ENCODE measurements at regions not wholly inside any gene's neighbourhood (a gene's known extent, or its start where the extent isn't known, plus 50 kb on each side); places are given as distances from the start of the nearest gene placed in this dataset.

DNA sequence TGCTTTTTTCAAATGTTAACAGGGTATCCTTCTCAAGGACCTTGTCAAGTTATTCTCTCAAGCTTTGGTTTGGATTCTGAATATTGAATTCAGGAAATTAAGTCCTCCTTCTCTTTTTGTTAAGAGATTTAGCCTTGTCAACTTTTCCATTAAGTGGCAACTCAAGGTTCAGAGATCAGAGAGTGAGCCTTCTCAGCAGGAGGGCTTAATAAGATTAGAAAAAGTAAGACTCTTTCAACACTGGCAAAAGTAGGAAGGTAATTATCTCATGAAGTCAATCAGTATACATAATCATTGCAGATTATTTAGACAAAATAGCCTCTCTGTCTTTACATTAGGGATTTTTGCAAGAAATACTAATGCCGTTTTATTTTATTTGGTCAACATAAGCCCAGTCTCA lies 330.7 kb downstream of the KIF2B start:
- no peaks in the 10 kb centered on the region for H3K36me3 Mint-ChIP-seq

GRCh38 chr17:54157542-54157941 lies 334.8 kb downstream of the KIF2B start:
- peaks cover 6% of the 10 kb centered on the region for H3K9me3 Mint-ChIP-seq
- no peaks in the 10 kb centered on the region for H3F3A ChIP-seq (ENCODE audit: low read depth)
- no peak overlapping the region for H3K4me3 Mint-ChIP-seq

More for the DNA sequence above, 330.7 kb downstream of the KIF2B start:
- peaks cover 3% of the 10 kb centered on the region for H3K9me3 Mint-ChIP-seq
- H3K27ac Mint-ChIP-seq, result no peak overlapping the region
- Histone ChIP-seq H3K4me2 (peak overlapping the region; percentile 41), H3K27me3 (no peaks in the 10 kb centered on the region), H3K4me1 (peaks cover 15% of the 10 kb centered on the region), H3K9ac (no peak overlapping the region), H2AFZ (replicated peaks) (no peak overlapping the region), H3K36me3 (no peaks in the 10 kb centered on the region), H3K27ac (no peak overlapping the region), H3F3A (ENCODE audit: low read depth) (no peaks in the 10 kb centered on the region), H4K20me1 (ENCODE audit: low read depth) (no peaks in the 10 kb centered on the region), H3K9me3 (ENCODE audit: low read depth) (no peaks in the 10 kb centered on the region), H3K79me2 (ENCODE audit: low read depth) (no peaks in the 10 kb centered on the region), H3K4me3 (no peak overlapping the region)
- no peak overlapping the region for H3K4me3 Mint-ChIP-seq
- DNase-seq (ENCODE audit: low spot score), result peak; percentile 80
- H3K27me3 Mint-ChIP-seq (ENCODE audit: insufficient read depth, low read depth), result peaks cover 8% of the 10 kb centered on the region
- peak; percentile 72 for TF ChIP-seq EZH2phosphoT487 (IDR thresholded peaks at IDR 0.05)
- TF ChIP-seq EZH2 (IDR thresholded peaks at IDR 0.05), result no peak
- H3K4me1 Mint-ChIP-seq, result peaks cover 19% of the 10 kb centered on the region

GRCh38 chr17:54172096-54172984 lies 349.6 kb downstream of the KIF2B start:
- H3K36me3 Mint-ChIP-seq, result no peaks in the 10 kb centered on the region
- no peaks in the 10 kb centered on the region for H4K20me1 ChIP-seq (ENCODE audit: low read depth)
- peak overlapping the region; percentile 90 for H2AFZ ChIP-seq (replicated peaks)
- H3K4me1 ChIP-seq, result peaks cover 8% of the 10 kb centered on the region
- H3K4me2 ChIP-seq, result peak overlapping the region; percentile 42
- no peaks in the 10 kb centered on the region for H3K27me3 ChIP-seq
- DNase-seq (ENCODE audit: low spot score), result peak; percentile 40
- H3K36me3 ChIP-seq, result no peaks in the 10 kb centered on the region
- TF ChIP-seq EZH2 (IDR thresholded peaks at IDR 0.05), result no peak
- peak; percentile 77 for TF ChIP-seq CTCF (IDR thresholded peaks at IDR 0.05)
- no peaks in the 10 kb centered on the region for H3F3A ChIP-seq (ENCODE audit: low read depth)
- no peak overlapping the region for H3K27ac Mint-ChIP-seq
- H3K79me2 ChIP-seq (ENCODE audit: low read depth), result no peaks in the 10 kb centered on the region
- peaks cover 6% of the 10 kb centered on the region for H3K4me1 Mint-ChIP-seq
- no peak overlapping the region for H3K4me3 ChIP-seq
- peaks cover 4% of the 10 kb centered on the region for H3K9me3 Mint-ChIP-seq
- no peak overlapping the region for H3K27ac ChIP-seq
- H3K4me3 Mint-ChIP-seq, result no peak overlapping the region
- no peaks in the 10 kb centered on the region for H3K27me3 Mint-ChIP-seq (ENCODE audit: insufficient read depth, low read depth)
- H3K9ac ChIP-seq, result no peak overlapping the region
- H3K9me3 ChIP-seq (ENCODE audit: low read depth), result no peaks in the 10 kb centered on the region

More at GRCh38 chr17:54157542-54157941, 334.8 kb downstream of the KIF2B start:
- Histone ChIP-seq H2AFZ (replicated peaks) (no peak overlapping the region), H3K79me2 (ENCODE audit: low read depth) (no peaks in the 10 kb centered on the region), H3K4me3 (no peak overlapping the region), H3K9me3 (ENCODE audit: low read depth) (no peaks in the 10 kb centered on the region), H3K27me3 (no peaks in the 10 kb centered on the region), H3K4me1 (peaks cover 15% of the 10 kb centered on the region), H4K20me1 (ENCODE audit: low read depth) (no peaks in the 10 kb centered on the region), H3K9ac (no peak overlapping the region), H3K36me3 (no peaks in the 10 kb centered on the region), H3K4me2 (no peak overlapping the region), H3K27ac (no peak overlapping the region)
- H3K27ac Mint-ChIP-seq, result no peak overlapping the region
- DNase-seq (ENCODE audit: low spot score), result no peak
- TF ChIP-seq EZH2phosphoT487 (IDR thresholded peaks at IDR 0.05) (no peak), CTCF (IDR thresholded peaks at IDR 0.05) (no peak), EZH2 (IDR thresholded peaks at IDR 0.05) (no peak)
- H3K36me3 Mint-ChIP-seq, result no peaks in the 10 kb centered on the region
- peaks cover 8% of the 10 kb centered on the region for H3K27me3 Mint-ChIP-seq (ENCODE audit: insufficient read depth, low read depth)
- H3K4me1 Mint-ChIP-seq, result peaks cover 15% of the 10 kb centered on the region

- no peak overlapping the region for H3K27ac ChIP-seq
- H3F3A ChIP-seq (ENCODE audit: low read depth), result no peaks in the 10 kb centered on the region
- H3K36me3 ChIP-seq, result no peaks in the 10 kb centered on the region
- no peak overlapping the region for H3K27ac Mint-ChIP-seq
- peaks cover 7% of the 10 kb centered on the region for H3K4me1 Mint-ChIP-seq
- DNase-seq (ENCODE audit: low spot score), result no peak
- no peak for TF ChIP-seq EZH2 (IDR thresholded peaks at IDR 0.05)
- TF ChIP-seq CTCF (IDR thresholded peaks at IDR 0.05), result no peak
- TF ChIP-seq EZH2phosphoT487 (IDR thresholded peaks at IDR 0.05), result no peak
- H3K9me3 ChIP-seq (ENCODE audit: low read depth), result no peaks in the 10 kb centered on the region
- no peak overlapping the region for H3K4me3 ChIP-seq
- H3K27me3 Mint-ChIP-seq (ENCODE audit: insufficient read depth, low read depth), result no peaks in the 10 kb centered on the region
- no peaks in the 10 kb centered on the region for H4K20me1 ChIP-seq (ENCODE audit: low read depth)
- H3K4me3 Mint-ChIP-seq, result no peak overlapping the region
- H3K9ac ChIP-seq, result no peak overlapping the region
- no peaks in the 10 kb centered on the region for H3K27me3 ChIP-seq
- no peak overlapping the region for H2AFZ ChIP-seq (replicated peaks)
- peaks cover 8% of the 10 kb centered on the region for H3K4me1 ChIP-seq
- H3K79me2 ChIP-seq (ENCODE audit: low read depth), result no peaks in the 10 kb centered on the region
- H3K9me3 Mint-ChIP-seq, result peaks cover 4% of the 10 kb centered on the region
- no peak overlapping the region for H3K4me2 ChIP-seq
- peaks cover 1% of the 10 kb centered on the region for H3K36me3 Mint-ChIP-seq
These were observed 350.2 kb downstream of the KIF2B start for GRCh38 chr17:54172985-54173316.

All from neural progenitor cell (in vitro differentiated cells).